Lower lobe of right lung (tissue), 2 donors: ENCODE measurements at regions not wholly inside any gene's neighbourhood (a gene's known extent, or its start where the extent isn't known, plus 50 kb on each side); places are given as distances from the start of the nearest gene placed in this dataset.
A peak's percentile ranks its signal among the peaks of the same experiment; 100 is the strongest.
"Not testable (repeated sequence)": the region's sequence is repeated elsewhere in the genome, so short reads cannot be mapped to it uniquely, and the experiment has no call there.

ENCODE experiments used
- ATAC-seq, 2 donors: fragments of 200-7000 bp; cut with Tn5 transposase; one replicate each; pipeline ENCODE4 v1.9.1; 2020 to 2022; ENCODE audit warnings: mild to moderate bottlenecking in 2 of 2, moderate library complexity in 2 of 2
- DNase-seq: peaks from one replicate; pipeline ENCODE4 v3.0.0-alpha.2; 2020
- H3K27ac ChIP-seq: fragments of 200-600 bp; one replicate; pipeline ENCODE4 v1.8.0; 2022
- H3K27me3 ChIP-seq: fragments of 200-600 bp; one replicate; pipeline ENCODE4 v1.8.0; 2022; ENCODE audit warnings: low read depth
- H3K36me3 ChIP-seq: fragments of 200-600 bp; one replicate; pipeline ENCODE4 v1.8.0; 2022; ENCODE audit warnings: mild to moderate bottlenecking
- H3K4me1 ChIP-seq: fragments of 200-600 bp; one replicate; pipeline ENCODE4 v1.8.0; 2022
- H3K4me3 ChIP-seq: fragments of 200-600 bp; one replicate; pipeline ENCODE4 v1.8.0; 2022; ENCODE audit warnings: mild to moderate bottlenecking
- H3K9me3 ChIP-seq: fragments of 200-600 bp; one replicate; pipeline ENCODE4 v1.8.0; 2022
- intact Hi-C: fragments of 100-400 bp; cut with DNase I; formaldehyde crosslinking; loops from one replicate; pipeline ENCODE4 v1.11.0; 2022
- donor health status: DM: no; HTN: yes; CAD: no; lungs with severe emphysema.

DNA sequence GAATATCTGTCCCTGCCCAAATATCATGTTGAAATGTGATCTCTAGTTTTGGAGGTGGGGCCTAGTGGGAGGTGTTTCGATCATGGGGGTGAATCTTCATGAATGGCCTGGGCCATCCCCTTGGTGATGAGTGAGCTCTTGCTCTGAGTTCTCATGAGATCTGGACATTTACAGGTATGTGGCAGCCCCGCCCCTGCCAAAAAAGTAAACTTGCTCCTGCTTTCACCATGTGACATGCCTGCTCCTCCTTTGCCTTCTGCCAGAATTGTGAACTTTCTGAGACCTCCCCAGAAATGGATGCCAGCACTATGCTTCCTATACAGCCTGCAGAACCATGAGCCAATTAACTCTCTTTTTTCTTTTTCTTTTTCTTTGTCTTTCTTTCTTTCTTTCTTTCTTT lies 229.3 kb downstream of the POTEG start:
- H3K4me1 ChIP-seq, ATAC-seq, intact Hi-C loops, H3K4me3 ChIP-seq, H3K27me3 ChIP-seq, H3K9me3 ChIP-seq, H3K36me3 ChIP-seq, DNase-seq, H3K27ac ChIP-seq: not testable (repeated sequence)

- H3K27me3 ChIP-seq, H3K9me3 ChIP-seq, H3K4me1 ChIP-seq, ATAC-seq, H3K27ac ChIP-seq, H3K36me3 ChIP-seq, H3K4me3 ChIP-seq, DNase-seq, intact Hi-C loops: not testable (repeated sequence)
Observed at GRCh38 chr14:19216480-19216879, 217.7 kb downstream of the POTEG start.

- H3K27me3 ChIP-seq, DNase-seq, intact Hi-C loops, H3K27ac ChIP-seq, H3K9me3 ChIP-seq, H3K4me3 ChIP-seq, H3K36me3 ChIP-seq, ATAC-seq, H3K4me1 ChIP-seq: not testable (repeated sequence)
Observed at GRCh38 chr14:19219423-19219822, 214.7 kb downstream of the POTEG start.

DNA sequence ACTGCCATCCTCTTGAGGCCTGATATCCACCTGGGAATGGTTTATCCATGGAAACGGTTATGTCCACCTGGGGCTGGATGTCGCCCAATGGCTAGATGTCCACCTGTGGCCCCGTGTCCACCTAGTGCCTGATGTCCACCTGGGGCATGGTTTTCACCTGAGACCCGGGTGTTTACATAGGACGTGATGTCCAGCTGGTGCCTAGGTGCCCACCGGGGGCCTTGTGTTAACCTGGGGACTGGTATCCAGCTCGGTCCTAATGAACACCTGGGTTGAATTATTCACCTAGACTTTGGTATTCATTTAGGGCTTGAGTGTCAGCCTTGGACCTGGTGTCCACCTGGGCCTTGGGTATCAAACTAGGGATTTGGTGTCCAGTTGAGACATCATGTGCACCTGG lies 202.7 kb downstream of the POTEG start:
- H3K4me3 ChIP-seq, H3K9me3 ChIP-seq, ATAC-seq, H3K4me1 ChIP-seq, intact Hi-C loops, DNase-seq, H3K27me3 ChIP-seq, H3K27ac ChIP-seq, H3K36me3 ChIP-seq: not testable (repeated sequence)

GRCh38 chr14:19234059-19234458 lies 200.1 kb downstream of the POTEG start:
- DNase-seq, H3K9me3 ChIP-seq, ATAC-seq, H3K27me3 ChIP-seq, H3K27ac ChIP-seq, H3K4me1 ChIP-seq, intact Hi-C loops, H3K36me3 ChIP-seq, H3K4me3 ChIP-seq: not testable (repeated sequence)

- H3K27ac ChIP-seq, H3K27me3 ChIP-seq, DNase-seq, intact Hi-C loops, H3K36me3 ChIP-seq, H3K4me1 ChIP-seq, H3K4me3 ChIP-seq, H3K9me3 ChIP-seq, ATAC-seq: not testable (repeated sequence)
Observed at GRCh38 chr14:19237656-19238055, 196.5 kb downstream of the POTEG start.

DNA sequence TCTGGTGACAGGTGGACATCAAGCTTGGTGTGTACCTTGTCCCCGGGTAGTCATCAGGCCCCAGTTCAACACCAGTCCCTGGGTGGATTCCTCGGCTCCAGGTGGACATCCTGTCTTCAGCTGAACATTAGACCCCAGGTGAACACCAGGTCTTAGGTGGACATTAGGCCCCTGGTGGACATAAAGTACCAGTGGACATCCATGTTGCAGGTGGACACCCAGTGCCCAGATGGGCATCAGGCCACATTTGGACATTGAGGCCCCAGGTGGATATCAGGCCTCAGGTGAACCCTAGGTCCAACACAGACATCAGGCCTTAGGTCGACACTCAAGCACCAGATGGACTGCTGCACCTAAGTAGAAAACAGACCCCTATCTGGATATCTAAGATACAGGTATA lies 195.6 kb downstream of the POTEG start:
- ATAC-seq, H3K27ac ChIP-seq, H3K4me1 ChIP-seq, H3K27me3 ChIP-seq, H3K4me3 ChIP-seq, H3K36me3 ChIP-seq, intact Hi-C loops, H3K9me3 ChIP-seq, DNase-seq: not testable (repeated sequence)

DNA sequence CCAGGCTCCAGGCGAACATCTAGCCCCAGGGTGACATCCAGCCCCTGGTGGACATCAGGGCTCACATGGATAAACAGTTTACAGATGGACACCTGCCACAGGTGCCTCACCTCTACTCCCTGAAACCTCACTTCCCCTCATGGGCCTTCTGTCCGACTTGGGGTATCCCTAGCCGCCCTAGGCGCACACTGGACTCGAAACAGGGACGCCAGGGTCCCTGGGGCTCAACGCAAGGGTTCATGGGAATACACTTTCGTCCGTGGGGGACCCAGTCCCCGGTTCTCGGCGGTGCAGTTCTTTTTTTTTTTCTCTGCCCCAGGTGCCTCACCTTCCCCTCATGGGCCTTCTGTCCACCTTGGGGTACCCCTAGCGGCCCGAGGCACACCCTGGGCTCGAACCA lies 194.2 kb downstream of the POTEG start:
- H3K9me3 ChIP-seq, DNase-seq, H3K4me3 ChIP-seq, H3K27me3 ChIP-seq, ATAC-seq, H3K4me1 ChIP-seq, intact Hi-C loops, H3K36me3 ChIP-seq, H3K27ac ChIP-seq: not testable (repeated sequence)

- H3K27ac ChIP-seq, H3K9me3 ChIP-seq, intact Hi-C loops, H3K4me1 ChIP-seq, H3K27me3 ChIP-seq, H3K4me3 ChIP-seq, ATAC-seq, DNase-seq, H3K36me3 ChIP-seq: not testable (repeated sequence)
Observed at GRCh38 chr14:19240387-19240786, 193.8 kb downstream of the POTEG start.

GRCh38 chr14:19241451-19241850 lies 192.7 kb downstream of the POTEG start:
- H3K36me3 ChIP-seq, DNase-seq, H3K4me3 ChIP-seq, H3K27ac ChIP-seq, intact Hi-C loops, H3K9me3 ChIP-seq, ATAC-seq, H3K27me3 ChIP-seq, H3K4me1 ChIP-seq: not testable (repeated sequence)

- H3K4me3 ChIP-seq, DNase-seq, H3K9me3 ChIP-seq, H3K27ac ChIP-seq, H3K4me1 ChIP-seq, H3K27me3 ChIP-seq, intact Hi-C loops, H3K36me3 ChIP-seq: not testable (repeated sequence)
- peak in 1 of 2 donors; percentile 41 for ATAC-seq
Observed at GRCh38 chr14:19242529-19242928, 191.6 kb downstream of the POTEG start.

- H3K9me3 ChIP-seq, H3K4me3 ChIP-seq, intact Hi-C loops, H3K27me3 ChIP-seq, H3K4me1 ChIP-seq, DNase-seq, H3K27ac ChIP-seq, H3K36me3 ChIP-seq: not testable (repeated sequence)
- peak; percentile 56 to 71 for ATAC-seq
Observed at GRCh38 chr14:19266908-19267307, 167.2 kb downstream of the POTEG start.

GRCh38 chr14:19267636-19268035 lies 166.5 kb downstream of the POTEG start:
- intact Hi-C loops, H3K36me3 ChIP-seq, H3K4me3 ChIP-seq: not testable (repeated sequence)

GRCh38 chr14:19268047-19268627 lies 166.0 kb downstream of the POTEG start:
- H3K36me3 ChIP-seq, intact Hi-C loops, H3K27ac ChIP-seq, H3K27me3 ChIP-seq, H3K4me1 ChIP-seq, H3K4me3 ChIP-seq, DNase-seq, H3K9me3 ChIP-seq: not testable (repeated sequence)
- ATAC-seq = peak; percentile 44 to 66

More at GRCh38 chr14:19267636-19268035, 166.5 kb downstream of the POTEG start:
- not testable (repeated sequence) for H3K9me3 ChIP-seq, H3K4me1 ChIP-seq, H3K27ac ChIP-seq, H3K27me3 ChIP-seq
- ATAC-seq = peak; percentile 30 to 49
- DNase-seq = peak; percentile 49

GRCh38 chr14:19272235-19272634 lies 161.9 kb downstream of the POTEG start:
- H3K4me1 ChIP-seq, H3K27me3 ChIP-seq, intact Hi-C loops, H3K36me3 ChIP-seq, DNase-seq, H3K4me3 ChIP-seq, H3K27ac ChIP-seq, H3K9me3 ChIP-seq: not testable (repeated sequence)
- peak; percentile 35 to 52 for ATAC-seq
